GM18508 (cell line): ENCODE measurements at regions not wholly inside any gene's neighbourhood (a gene's known extent, or its start where the extent isn't known, plus 50 kb on each side); places are given as distances from the start of the nearest gene placed in this dataset.
A peak's percentile ranks its signal among the peaks of the same experiment; 100 is the strongest.

Experiments
- ATAC-seq: cut with Tn5 transposase; IDR thresholded peaks from one replicate; pipeline ENCODE4 v1.9.1; 2021; ENCODE audit warnings: moderate number of reproducible peaks; ENCODE audit not compliant: insufficient read depth, unreplicated experiment

- ATAC-seq: no peak
Observed at GRCh38 chr15:85305050-85305449, 75.4 kb upstream of the AKAP13 start.

- no peak for ATAC-seq
Observed at GRCh38 chr15:85306946-85307686, 73.3 kb upstream of the AKAP13 start.

- ATAC-seq: no peak
Observed at GRCh38 chr15:85307687-85308045, 72.7 kb upstream of the AKAP13 start.

- ATAC-seq: no peak
Observed at GRCh38 chr15:85311647-85312046, 68.8 kb upstream of the AKAP13 start.

- peak; percentile 87 for ATAC-seq
Observed at GRCh38 chr15:85312486-85312885, 67.9 kb upstream of the AKAP13 start.

- ATAC-seq: no peak
Observed at GRCh38 chr15:85312929-85313331, 67.5 kb upstream of the AKAP13 start.

GRCh38 chr15:85313339-85313738, 67.1 kb upstream of the AKAP13 start:
- no peak for ATAC-seq

GRCh38 chr15:85314146-85314545, 66.3 kb upstream of the AKAP13 start:
- no peak for ATAC-seq

GRCh38 chr15:85314633-85315032, 65.8 kb upstream of the AKAP13 start:
- no peak for ATAC-seq

GRCh38 chr15:85316244-85316934, 64.0 kb upstream of the AKAP13 start:
- ATAC-seq: no peak

GRCh38 chr15:85318048-85318731, 62.2 kb upstream of the AKAP13 start:
- peak; percentile 84 for ATAC-seq

GRCh38 chr15:85318732-85319076, 61.7 kb upstream of the AKAP13 start:
- ATAC-seq: no peak

GRCh38 chr15:85324202-85324601, 56.2 kb upstream of the AKAP13 start:
- no peak for ATAC-seq

- no peak for ATAC-seq
Observed at GRCh38 chr15:85325834-85326233, 54.6 kb upstream of the AKAP13 start.

- ATAC-seq: no peak
Observed at GRCh38 chr15:85326291-85326690, 54.1 kb upstream of the AKAP13 start.

- no peak for ATAC-seq
Observed at GRCh38 chr15:85327820-85328219, 52.6 kb upstream of the AKAP13 start.

GRCh38 chr15:85329561-85330422, 50.6 kb upstream of the AKAP13 start:
- ATAC-seq: peak; percentile 47
